Stimulated activated CD4-positive, alpha-beta T cell treated with anti-CD3 and anti-CD28 coated beads, Interleukin-4, amount 100 ng/mL, for 48 hours (primary cell): ENCODE measurements at regions not wholly inside any gene's neighbourhood (a gene's known extent, or its start where the extent isn't known, plus 50 kb on each side); places are given as distances from the start of the nearest gene placed in this dataset.

Source experiments
- DNase-seq, 2 donors: peaks; one replicate each; pipeline ENCODE4 v3.0.0-alpha.2; 2020; ENCODE audit warnings: low read depth in 2 of 2

DNA sequence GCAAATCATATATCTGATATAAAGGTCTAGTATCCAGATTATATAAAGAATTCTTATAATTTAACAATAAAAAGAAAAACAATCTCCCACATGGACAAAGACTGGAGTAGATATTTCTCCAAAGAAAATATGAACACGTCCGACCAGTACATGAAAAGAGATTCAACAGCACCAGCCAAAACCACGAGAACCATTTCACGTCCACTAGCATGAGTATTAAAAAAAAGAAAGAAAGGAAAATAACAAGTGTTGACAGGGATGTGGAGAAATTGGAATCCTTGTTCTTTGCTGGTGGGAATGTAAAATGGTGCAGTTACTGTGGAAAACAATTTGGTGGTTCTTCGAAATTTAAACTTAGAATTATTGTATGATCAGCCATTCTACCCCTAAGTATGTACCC lies 432.7 kb upstream of the TRIB2 start:
- no peak for DNase-seq

DNA sequence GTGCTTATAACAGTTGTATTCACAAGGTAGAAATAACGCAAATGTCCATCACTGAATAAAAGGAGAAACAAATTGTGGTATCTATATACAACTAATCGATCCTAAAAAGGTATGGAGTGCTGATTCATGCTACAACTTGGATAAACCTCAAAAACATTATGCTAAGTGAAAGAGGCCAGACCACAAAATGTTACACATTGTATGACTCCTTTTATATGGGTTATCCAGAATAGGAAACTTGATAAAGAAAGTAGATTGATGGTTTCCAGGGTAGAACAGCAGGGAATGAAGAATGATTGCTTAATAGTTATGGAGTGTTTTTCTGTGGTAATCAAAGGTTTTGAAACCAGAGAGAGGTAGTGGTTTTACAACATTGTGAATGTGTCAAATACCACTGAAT lies 432.2 kb upstream of the TRIB2 start:
- DNase-seq, result no peak

DNA sequence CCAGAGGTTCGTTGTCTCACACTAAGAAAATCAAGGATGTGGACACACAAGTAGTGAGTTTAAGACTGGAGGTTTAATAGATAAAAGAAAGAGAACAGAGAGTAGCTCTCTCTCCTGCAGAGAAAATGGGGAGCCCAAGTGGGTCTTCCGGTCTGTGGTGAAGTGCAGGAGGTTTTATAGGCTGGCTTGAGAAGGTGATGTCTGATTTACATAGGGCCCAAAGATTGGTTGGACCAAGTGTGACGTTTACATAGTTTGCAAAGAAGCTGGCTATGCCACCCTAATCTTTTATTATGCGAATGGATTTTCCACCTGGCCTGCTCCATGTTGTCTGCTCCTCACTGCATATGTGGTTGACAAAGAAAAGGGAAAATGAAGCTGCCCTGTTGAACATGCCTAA lies 430.4 kb upstream of the TRIB2 start:
- no peak for DNase-seq

DNA sequence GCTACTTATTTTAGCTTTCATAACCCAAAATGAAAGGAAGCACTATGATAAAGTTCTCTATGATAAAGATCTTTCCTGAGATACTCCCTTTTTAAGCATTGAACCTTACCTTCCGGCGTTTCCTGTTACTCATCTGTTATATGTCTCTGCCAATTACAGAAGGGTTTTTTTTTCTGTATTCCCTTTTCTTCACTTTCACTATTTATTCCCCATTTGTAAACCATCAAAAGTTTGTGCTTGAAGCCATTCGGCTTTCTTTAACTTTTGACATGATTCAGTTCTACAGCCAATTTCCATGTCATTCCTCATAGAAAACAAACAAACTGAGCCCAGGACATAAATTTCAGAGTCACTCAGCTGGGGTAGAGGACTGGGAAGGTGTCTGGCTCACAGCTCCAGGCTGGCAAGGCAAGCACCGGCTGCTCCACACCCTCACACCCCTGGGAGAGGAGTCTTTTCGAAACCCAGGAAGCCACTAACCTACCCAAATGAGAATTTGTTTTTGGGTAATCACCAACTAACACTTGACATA lies 429.4 kb upstream of the TRIB2 start:
- no peak for DNase-seq

DNA sequence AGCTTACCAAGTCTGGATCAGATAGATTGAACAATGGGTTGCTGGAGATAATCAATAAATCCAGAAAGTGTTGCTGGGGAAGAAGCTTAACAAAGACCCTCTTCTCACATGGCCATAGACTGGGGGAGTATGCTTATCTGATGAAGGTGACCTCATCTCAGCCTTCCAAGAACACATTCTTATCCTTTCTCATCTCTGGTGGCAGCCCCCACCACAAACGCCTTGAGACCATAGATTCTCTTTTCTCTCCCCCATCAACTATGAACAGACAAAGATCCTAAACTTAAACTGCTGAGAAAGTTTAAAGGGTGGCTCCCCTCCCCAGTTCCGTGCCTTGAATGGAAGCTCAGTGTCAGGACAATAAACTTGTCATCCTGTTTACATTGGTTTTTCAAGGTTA lies 428.7 kb upstream of the TRIB2 start:
- no peak for DNase-seq

DNA sequence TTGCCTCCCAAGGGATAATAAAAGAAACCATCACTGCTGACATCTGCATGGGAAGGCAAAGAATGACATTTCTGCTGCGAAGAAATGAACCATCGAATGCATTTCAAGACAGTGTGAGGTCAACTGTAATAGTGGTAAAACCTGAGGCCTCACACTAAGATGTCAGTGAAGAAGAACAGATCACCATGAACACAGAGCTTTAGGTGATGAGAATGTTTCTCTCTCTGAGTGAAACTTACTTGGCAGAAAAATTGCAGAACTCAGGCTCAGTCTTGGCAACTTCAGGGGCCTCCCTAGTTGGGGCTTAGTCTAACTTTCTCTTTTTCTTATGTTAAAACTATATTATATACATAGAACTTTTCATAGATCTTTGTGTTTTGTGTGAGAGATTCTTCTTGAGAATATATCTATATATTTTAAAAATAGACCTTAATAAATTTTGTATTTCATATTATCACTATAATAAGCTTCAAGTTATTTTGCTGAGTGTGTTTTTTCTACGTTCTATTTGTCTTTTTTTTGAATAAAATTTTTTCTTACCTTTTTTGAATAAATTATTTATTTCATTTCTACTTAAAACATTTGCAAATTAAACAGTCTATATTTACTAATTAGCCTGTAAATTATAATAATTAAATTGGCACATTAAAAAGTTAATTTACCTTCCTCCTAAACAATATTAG lies 427.5 kb upstream of the TRIB2 start:
- DNase-seq, result no peak

DNA sequence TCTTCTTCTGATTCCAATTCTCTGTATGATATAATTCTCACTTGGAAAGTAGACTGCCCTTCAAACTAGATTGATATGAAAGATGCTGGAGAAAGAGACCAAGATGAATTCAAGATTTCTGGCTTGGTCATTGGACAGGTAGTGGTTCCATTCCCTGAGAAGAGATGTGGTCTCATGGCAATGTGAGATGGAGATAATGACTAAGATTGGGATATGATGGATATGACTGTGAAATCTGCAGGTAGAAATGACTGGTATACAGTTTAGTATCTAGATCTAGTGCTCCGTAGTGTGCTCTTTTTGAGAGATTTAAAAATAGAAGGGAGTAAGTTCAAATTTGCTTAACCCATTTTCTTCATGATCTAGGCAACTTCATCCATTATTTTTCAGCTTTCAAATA lies 425.4 kb upstream of the TRIB2 start:
- DNase-seq, result no peak

DNA sequence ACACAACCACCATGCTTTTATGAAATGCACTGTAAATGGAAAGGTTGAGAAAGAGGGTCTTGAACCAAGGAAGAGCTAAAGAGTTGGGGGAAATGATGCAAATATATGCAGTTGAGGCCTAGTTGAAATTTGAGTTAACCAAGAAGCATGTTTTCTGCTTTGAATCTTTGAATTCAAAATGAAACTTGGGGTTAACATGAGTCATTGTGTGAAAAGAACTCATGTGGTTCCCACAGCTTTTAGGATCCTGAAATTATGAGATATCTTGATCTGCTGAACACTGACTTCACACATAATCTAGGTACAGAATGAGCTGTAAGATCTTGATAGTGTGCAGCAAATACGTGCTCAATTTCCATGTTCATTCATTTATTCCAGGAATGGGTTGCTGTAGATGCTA lies 422.9 kb upstream of the TRIB2 start:
- no peak for DNase-seq

DNA sequence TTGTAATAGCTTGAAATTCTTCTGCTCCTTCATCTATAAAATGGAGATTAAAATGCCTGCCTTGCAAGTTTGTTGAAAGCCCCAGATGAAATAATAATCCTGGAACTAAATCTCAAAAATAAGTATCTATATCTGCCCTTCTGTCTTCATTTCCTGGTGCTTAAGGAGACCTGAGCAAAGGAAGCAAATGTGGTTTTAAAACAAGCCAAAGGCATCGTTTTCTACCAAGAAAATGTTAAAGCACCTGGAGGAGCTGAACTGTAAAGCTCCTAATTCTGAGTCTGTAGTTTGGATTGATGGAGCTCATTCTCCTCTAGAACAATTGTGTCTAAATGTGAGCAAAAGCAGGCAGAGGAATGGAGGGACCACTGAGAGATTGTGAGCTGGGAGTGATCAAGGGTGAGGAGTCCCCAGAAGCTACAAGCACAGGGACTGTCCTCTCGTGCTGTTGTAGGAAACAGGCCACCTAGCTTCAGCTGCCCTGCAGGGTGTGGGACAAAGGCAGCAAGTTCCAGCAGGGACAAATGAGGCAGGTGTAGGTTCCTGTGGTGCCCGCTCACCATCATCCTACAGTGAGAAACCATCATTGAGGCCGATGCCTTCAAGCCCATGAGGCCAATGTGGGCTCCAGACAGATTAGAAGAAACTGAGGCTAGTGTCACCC lies 420.7 kb upstream of the TRIB2 start:
- DNase-seq, result no peak

DNA sequence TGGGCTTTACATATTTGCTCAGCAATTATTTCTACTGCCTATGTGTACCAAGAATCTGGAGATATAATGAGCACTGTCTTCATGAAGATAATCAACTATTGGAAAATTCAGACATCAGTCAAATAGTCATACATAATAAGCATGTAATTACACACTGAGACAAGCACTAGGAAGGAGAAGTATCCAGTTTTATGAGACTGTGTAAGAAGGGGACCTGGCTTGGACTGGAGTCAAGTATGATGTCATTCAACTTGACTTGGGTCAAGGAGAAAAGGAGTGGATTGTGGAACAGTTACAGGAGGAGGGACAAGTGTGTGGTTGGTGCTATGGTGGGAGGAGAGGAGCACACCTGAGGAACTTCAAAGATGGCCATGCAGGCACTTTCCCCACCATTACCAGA lies 419.8 kb upstream of the TRIB2 start:
- no peak for DNase-seq

DNA sequence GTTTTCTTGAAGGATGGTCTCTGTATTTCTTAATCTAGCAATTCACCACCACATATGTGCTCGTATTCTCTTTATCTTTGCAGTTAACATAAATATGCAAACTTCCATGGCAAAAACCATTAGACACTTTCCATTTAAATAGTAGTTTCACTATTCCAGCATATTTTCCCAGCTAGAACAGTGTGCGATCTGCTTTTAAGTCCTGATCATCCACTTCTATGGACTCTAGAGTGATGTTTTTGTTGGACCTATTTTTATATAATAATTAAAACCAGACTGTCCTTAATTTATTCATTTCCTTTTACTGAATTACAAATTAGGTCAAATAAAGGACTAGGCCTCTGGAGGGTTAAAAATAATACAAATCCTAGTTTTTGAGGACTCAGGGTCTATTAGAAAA lies 418.4 kb upstream of the TRIB2 start:
- DNase-seq, result no peak

DNA sequence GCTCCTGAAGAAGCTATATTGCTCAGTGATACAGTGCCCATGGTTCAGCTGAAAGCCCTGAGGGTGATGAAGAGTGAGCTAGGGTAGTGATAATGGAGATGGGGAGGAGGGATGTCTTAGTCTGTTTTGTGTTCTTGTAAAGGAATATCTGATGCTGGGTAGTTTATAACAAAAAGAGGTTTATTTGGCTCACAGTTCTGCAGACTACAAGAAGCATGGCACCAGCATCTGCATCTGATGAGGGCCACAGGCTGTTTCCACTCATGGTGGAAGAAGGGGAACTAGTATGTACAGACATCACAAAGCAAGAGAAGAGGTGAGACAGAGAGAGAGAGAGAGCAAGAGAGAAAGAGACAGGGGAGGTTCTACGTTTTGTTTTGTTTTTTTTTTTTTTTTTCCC lies 417.3 kb upstream of the TRIB2 start:
- no peak for DNase-seq

DNA sequence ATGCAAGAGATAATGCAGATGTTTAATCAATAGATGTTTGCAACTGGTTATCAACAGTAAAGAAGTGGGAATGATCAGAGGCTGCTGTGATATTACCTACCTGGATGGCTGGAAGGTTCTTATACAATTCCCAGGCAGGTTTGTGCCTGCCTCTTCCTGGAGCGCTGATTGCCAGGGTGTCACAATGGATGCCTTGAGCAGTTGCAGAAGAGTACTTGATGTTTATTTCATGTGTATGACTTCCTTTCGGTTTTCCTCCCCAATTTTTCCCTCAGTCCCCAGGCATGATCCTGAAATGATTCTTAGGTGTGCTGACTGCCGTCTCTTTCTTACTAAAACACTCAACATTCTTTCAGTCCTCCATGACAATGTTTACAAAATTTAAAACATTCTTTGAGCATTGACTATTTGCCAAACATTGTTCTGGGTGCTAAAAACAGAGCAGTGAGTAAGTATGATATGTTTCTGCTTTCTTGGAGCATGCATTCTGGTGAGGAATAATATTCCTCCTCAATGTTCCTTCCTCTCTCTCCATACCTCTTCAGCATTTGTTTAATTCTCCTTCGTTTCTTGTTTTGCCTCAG lies 416.6 kb upstream of the TRIB2 start:
- DNase-seq, result no peak

DNA sequence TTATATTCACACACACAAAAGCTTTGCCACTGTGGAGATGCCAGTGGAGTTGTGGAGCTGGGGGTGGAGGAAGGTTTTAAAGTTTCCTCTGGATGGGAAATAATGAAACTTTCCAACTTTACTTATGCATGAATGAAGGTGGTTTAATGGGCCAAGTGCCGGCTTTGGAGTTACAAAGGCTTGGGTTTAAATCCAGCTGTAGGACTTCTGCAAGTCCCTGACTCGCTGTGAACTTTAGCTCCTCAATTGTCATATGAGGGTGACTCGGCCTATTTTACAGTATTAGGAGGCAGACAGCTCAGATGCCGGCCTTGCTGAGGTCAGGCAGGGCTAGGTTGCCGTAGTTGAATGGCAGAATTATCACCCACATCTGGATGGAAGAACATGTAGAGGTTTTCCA lies 415.8 kb upstream of the TRIB2 start:
- DNase-seq, result no peak

DNA sequence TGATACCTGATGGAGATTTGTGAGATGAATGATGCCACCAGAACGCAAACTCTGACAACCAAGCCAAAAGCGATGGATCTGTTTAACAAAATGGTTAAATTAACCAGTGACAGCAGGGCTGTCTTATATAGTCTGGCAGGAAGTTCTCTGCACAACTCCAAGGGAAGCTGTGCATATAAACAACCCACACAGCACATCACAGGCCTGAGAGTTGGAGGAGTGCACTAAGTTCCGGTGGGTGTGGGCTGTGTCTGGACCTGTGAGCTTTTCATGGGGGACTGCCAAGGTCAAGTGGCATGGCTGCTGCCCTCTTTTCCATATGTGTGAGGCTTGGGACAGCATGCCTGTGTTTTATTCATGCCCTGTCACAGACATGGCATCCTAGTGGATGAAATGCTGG lies 414.6 kb upstream of the TRIB2 start:
- no peak for DNase-seq

DNA sequence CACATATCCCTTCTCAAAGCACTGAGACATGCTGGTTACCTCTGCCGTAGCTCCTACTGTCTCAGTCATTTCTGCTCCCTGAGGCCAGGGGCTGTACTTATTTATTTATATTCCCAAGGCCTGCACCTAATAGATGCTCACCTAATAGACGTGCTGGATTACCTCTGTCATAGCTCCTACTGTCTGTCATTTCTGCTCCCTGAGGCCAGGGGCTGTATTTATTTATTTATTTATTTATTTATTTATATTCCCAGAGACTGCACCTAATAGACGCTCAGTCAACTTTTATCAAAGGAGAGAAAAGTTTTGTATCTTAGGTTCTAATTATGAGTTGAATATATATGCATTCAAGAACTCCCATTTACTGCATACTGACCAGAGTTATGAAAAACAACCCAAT lies 414.0 kb upstream of the TRIB2 start:
- DNase-seq, result no peak

DNA sequence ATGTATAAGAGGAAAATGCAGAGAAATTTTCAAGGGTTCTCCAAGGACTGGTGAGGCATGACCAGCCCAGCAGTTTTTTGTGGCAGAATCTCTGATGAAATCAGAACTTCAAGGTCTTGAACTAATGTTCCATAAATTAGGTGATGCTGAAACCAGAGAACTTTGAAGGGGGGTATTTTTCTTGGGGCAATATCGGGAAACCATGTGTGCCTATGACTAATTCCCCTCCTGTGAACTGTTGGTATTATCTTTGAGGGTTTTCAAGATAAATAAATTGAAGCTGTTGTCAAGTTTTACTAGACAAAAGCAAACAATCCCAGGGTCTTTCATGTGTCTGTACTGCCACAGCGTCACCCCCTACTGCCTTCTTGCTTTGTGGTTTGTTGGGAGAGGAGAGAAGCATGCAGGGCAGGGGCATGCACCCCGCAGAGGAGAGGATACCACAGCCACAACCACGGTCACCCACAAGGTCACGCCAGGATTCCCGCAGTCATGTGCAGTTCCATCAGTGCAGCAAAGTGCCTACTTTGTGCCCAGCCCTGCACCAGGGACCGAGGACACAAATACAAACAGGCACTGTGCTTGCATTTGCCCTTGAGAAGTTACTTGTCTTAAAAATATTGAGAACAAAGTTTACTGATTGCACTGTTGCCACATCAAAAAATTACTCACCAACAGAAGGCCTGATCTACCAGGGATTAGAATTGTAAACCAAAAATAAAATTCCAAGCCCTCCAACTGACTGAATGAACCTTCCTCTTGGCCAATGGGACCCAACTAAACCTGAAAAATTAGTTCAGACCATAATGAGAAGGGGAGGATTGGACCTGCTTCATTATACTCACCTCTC lies 413.3 kb upstream of the TRIB2 start:
- DNase-seq, result no peak

DNA sequence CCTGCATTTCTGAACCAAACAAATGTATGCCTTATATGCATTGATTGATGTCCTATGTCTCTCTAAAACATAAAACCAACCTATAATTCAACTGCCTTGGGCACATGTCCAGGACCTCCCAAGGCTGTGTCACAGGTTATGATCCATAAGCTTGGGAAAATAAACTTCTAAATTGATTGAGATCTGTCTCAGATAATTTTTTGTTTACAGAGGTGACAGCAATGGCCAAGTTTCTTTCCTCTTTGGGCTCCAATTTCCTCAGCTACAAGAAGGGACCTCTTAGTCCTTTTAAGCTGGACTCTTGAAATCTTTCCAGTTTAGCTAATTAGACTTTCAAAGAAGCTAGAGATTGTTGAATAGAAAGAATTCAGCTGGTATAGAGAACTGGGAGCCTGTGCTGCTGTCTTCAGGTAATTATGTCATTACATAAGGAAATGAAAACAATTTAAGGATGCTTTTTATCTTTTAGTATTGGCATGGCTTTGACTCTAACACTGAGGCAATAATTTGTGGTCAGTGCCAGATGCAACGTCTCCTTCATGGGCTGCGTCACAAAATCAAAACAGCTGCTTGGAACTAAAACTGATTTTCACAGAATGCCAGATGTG lies 412.1 kb upstream of the TRIB2 start:
- no peak for DNase-seq

DNA sequence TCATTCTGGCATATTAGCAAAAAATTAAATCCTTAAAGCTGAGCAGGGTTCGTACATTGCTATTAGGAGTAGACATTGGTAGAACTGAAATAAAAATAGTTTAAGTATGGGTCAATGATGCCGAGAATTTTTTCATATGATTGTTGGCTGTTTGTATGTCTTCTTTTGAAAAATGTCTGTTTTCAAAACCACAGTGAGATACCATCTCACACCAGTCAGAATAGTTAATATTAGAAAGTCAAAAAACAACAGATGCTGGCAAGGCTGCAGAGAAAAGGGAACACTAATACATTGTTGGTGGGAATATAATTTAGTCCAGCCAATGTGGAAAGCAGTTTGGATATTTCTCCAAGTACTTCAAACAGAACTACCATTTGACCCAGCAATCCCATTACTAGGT lies 410.8 kb upstream of the TRIB2 start:
- no peak for DNase-seq

DNA sequence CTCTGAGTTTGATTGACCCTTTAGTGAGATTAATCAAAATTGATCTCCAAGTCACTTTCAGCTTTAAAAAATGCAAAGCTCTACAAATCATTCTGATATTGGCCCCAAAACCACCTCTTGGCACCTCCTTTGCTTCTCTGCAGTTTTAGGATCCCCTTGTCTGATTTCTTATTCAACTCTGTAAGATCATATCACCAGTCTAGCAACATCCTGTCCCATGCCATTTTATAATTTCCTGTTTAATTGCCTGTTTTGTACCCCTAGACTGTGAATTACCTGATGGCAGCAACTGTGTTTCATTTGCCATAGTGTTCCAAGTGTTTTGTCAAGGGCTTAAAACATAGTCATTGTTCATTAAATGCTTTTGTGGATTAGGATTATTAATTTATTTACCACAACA lies 406.3 kb upstream of the TRIB2 start:
- no peak for DNase-seq

DNA sequence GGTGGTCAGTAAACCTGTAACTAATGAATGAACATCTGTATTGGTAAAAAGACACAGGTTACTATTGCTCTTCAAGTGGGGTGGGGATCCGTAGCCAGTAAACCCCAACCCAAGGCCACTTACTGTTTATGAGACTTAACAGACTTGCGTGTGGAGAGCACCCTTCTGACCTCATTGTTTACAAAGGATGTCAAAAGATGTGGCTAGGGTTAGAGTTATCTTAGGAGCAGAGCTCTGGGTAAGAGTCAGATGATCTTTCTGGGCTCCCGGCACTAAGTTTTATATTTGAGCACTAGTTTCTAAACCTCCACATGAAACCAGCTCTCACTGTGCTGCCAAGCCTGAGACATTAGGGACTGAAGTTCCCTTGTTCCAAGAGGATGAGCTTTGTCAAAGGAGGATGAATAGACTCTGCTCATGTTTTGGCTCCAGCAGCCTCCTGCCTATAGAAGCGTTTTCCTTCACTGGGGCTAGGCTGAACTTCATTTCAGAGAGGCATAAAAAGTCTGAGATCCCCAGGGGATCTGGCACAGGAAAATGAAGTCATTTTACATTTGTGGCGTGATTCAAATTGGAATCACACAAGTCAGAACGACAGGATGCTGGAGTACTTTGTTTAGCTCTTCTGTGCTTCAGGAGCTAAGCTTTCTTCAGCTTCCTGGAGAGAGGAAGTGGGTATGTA lies 403.1 kb upstream of the TRIB2 start:
- DNase-seq, result no peak
